Effector memory CD8-positive, alpha-beta T cell (primary cell): ENCODE measurements at regions not wholly inside any gene's neighbourhood (a gene's known extent, or its start where the extent isn't known, plus 50 kb on each side); places are given as distances from the start of the nearest gene placed in this dataset.

Source experiments
- ATAC-seq: fragments of 150-1000 bp; cut with Tn5 transposase; replicated peaks from 2 replicates; pipeline ENCODE4 v1.10.0; 2021; ENCODE audit warnings: mild to moderate bottlenecking, moderate library complexity
- DNase-seq, 3 experiments: peaks; one replicate each; pipeline ENCODE4 v3.0.0; 2021
- H3K27ac Mint-ChIP-seq, 2 donors: one replicate each; pipeline ENCODE4 v1.8.0; 2022; ENCODE audit warnings: mild to moderate bottlenecking in 2 of 2, mixed read lengths in 2 of 2, moderate library complexity in 2 of 2
- H3K27me3 Mint-ChIP-seq, 2 donors: one replicate each; pipeline ENCODE4 v1.8.0; 2022; ENCODE audit warnings: mixed read lengths in 2 of 2
- H3K36me3 Mint-ChIP-seq: one replicate; pipeline ENCODE4 v1.8.0; 2022; ENCODE audit warnings: mild to moderate bottlenecking, moderate library complexity, mixed read lengths; ENCODE audit not compliant: insufficient read depth
- H3K4me1 Mint-ChIP-seq, 2 donors: one replicate each; pipeline ENCODE4 v1.8.0; 2022; ENCODE audit warnings: low read depth in 2 of 2, mixed read lengths in 2 of 2
- H3K4me3 Mint-ChIP-seq, 2 donors: one replicate each; pipeline ENCODE4 v1.8.0; 2022; ENCODE audit warnings: mild to moderate bottlenecking in 2 of 2, mixed read lengths in 2 of 2, moderate library complexity in 2 of 2
- H3K9me3 Mint-ChIP-seq, 2 donors: one replicate each; pipeline ENCODE4 v1.8.0; 2022; ENCODE audit warnings: mixed read lengths in 2 of 2

DNA sequence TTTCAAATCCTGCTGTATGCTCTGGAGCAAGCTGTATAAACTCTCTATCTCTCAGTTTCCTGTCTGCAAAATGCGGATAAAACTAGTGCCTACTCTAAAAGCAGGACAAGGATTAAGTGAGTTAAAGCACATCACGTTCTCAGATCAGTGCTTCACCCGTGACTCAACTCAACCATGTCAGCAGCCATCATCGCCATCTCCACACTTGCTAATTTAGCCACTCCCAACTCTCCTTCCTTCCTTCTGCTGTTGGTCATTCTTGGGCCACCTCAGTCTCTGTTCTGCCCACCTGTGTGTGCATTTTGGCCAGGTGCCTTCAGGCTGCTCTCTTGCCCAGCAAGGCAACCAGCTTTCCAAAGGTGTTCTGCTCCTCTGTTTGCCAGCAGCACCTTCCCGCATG is 260.0 kb upstream of the CDYL start:
- Mint-ChIP-seq H3K4me3 (no peak overlapping the region), H3K27me3 (peaks cover 13 to 15% of the 10 kb centered on the region in 2 donors), H3K27ac (no peak overlapping the region), H3K9me3 (no peaks in the 10 kb centered on the region), H3K4me1 (no peaks in the 10 kb centered on the region), H3K36me3 (no peaks in the 10 kb centered on the region)
- ATAC-seq (no peak), DNase-seq (no peak)

GRCh38 chr6:4513561-4513960 is 262.6 kb upstream of the CDYL start:
- ATAC-seq = no peak
- DNase-seq = no peak
- Mint-ChIP-seq H3K4me1 (no peaks in the 10 kb centered on the region), H3K27ac (no peak overlapping the region), H3K9me3 (no peaks in the 10 kb centered on the region), H3K4me3 (no peak overlapping the region), H3K36me3 (no peaks in the 10 kb centered on the region), H3K27me3 (peaks cover 4 to 32% of the 10 kb centered on the region in 2 donors)

DNA sequence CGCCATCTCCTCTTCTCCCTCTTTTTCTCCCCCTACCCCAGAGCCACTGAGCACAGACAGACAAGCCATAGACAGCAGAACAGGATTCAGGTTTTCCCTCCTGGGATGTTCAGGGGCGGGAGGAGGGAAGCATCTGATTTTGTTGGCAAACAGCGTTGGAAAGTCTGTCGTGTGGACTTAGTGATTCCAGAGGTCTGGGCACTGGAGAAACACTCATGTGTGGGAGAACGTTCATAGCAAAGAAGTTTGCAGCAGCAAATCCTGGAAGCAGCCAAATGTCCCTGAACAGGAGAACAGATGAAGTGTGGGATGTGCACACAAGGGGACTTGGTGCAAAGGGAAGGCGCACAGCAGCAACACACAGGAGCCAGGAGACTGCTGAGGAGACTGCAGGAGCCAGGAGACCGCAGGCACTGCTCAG is 264.1 kb upstream of the CDYL start:
- ATAC-seq = no peak
- Mint-ChIP-seq H3K27ac (no peak overlapping the region), H3K27me3 (peaks cover 7 to 42% of the 10 kb centered on the region in 2 donors), H3K9me3 (no peaks in the 10 kb centered on the region), H3K4me1 (no peaks in the 10 kb centered on the region), H3K4me3 (no peak overlapping the region), H3K36me3 (no peaks in the 10 kb centered on the region)
- no peak for DNase-seq

DNA sequence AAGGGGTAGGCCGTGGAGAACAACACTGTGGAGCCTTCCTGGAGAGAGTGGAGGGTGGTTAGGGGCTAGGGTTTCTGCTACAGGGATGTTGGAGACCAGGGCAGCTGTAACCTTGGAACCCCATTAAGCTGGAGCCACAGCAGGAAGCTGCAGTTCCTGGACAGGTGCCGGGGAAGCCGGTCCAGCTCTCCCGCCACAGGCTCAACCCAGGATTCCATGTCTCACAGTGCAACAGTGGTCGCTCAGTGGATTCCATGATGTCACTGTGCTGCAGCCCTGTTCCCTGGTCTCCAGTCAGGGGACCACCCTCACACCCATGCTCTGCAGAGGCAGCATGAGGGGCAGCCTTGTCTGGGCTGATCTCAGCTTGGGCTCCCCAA is 264.6 kb upstream of the CDYL start:
- H3K36me3 Mint-ChIP-seq = no peaks in the 10 kb centered on the region
- no peak overlapping the region for H3K4me3 Mint-ChIP-seq
- H3K4me1 Mint-ChIP-seq = no peaks in the 10 kb centered on the region
- no peak for DNase-seq
- H3K9me3 Mint-ChIP-seq = no peaks in the 10 kb centered on the region
- ATAC-seq = no peak
- H3K27me3 Mint-ChIP-seq = peaks cover 7 to 46% of the 10 kb centered on the region in 2 donors
- no peak overlapping the region for H3K27ac Mint-ChIP-seq

DNA sequence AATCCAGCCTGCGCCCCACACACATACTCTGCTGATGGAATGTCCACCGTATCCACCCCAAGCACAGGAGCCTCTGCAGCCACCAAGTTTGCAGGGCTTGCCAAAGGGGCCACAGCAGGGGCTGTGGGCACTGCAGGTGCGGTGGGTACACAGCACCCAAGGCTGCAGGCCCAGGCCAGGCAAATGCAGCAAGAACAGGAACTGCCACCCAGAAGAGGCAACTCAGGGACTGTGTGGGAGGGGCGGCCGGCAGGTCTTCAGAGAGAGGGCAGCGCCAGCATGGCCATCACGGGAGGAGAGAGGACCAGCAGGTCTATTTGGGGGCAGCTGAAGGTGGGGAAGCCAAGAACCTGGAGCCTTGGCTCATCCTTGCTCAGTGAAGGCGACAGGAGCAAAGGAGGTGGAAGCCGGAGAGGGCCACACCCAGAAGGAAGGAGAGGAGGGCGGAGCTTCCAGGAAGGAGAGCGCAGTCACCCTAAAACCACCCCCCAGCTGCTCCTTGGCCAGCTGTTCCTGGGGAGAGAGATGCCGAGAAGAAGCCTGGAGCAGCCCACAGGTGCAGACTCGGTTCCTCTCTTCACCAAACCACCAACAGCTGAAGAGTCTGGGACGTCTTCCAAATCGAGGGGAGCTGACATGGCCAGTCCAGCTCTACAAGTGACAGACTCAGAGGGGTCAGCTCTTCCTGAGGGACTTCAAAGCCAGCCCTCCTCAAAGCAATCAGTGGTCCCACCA is 265.1 kb upstream of the CDYL start:
- Mint-ChIP-seq H3K27me3 (peaks cover 7 to 49% of the 10 kb centered on the region in 2 donors), H3K36me3 (no peaks in the 10 kb centered on the region), H3K4me3 (no peak overlapping the region), H3K9me3 (no peaks in the 10 kb centered on the region), H3K4me1 (no peaks in the 10 kb centered on the region), H3K27ac (no peak overlapping the region)
- ATAC-seq = no peak
- no peak for DNase-seq

DNA sequence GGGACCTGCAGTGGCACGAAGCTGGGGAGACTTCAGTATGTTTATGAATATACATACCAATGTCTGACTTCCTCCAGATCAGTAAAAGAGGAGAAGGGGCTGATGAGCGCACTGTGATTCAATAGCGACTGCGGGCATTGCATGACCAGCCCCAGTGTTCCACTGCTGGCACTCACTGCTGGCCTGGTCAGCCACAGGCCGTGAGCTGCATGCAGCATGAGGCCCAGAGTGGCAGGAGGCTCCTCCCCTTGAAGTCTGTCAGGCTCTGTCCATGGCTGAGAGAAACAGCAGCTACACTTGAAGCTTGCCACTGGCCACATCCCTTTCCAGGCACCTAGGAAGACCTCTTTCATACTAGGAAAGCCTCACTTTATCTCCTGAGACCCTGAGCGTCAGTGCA is 265.9 kb upstream of the CDYL start:
- no peak for ATAC-seq
- Mint-ChIP-seq H3K4me1 (no peaks in the 10 kb centered on the region), H3K36me3 (no peaks in the 10 kb centered on the region)

GRCh38 chr6:4509506-4509905 is 266.7 kb upstream of the CDYL start:
- DNase-seq (no peak), ATAC-seq (no peak)
- Mint-ChIP-seq H3K4me3 (no peak overlapping the region), H3K36me3 (no peaks in the 10 kb centered on the region), H3K27ac (no peak overlapping the region), H3K27me3 (peaks cover 12 to 56% of the 10 kb centered on the region in 2 donors), H3K4me1 (no peaks in the 10 kb centered on the region), H3K9me3 (no peaks in the 10 kb centered on the region)

More for the DNA sequence above, 265.9 kb upstream of the CDYL start:
- Mint-ChIP-seq H3K27ac (no peak overlapping the region), H3K9me3 (no peaks in the 10 kb centered on the region), H3K4me3 (no peak overlapping the region), H3K27me3 (peaks cover 10 to 56% of the 10 kb centered on the region in 2 donors)
- DNase-seq = no peak

DNA sequence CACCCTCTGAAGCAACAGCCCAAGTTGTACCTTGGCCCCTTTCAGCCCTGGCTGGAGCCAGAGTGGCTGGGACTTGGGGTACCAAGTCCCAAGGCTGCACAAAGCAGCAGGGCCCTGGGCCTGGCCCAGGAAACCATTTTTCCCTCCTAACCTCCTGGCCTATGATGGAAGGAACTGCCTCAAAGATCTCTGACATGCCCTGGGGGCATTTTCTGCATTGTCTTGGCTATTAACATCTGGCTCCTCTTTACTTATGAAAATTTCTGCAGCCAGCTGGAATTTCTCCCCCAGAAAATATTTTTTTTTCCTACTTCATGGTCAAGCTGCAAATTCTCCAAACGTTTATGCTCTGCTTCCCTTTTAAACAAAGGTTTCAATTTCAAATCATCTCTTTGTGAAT is 269.4 kb upstream of the CDYL start:
- Mint-ChIP-seq H3K4me1 (no peaks in the 10 kb centered on the region), H3K27me3 (peaks cover 31 to 73% of the 10 kb centered on the region in 2 donors), H3K9me3 (no peaks in the 10 kb centered on the region), H3K27ac (no peak overlapping the region), H3K36me3 (no peaks in the 10 kb centered on the region), H3K4me3 (no peak overlapping the region)
- DNase-seq = no peak
- no peak for ATAC-seq

DNA sequence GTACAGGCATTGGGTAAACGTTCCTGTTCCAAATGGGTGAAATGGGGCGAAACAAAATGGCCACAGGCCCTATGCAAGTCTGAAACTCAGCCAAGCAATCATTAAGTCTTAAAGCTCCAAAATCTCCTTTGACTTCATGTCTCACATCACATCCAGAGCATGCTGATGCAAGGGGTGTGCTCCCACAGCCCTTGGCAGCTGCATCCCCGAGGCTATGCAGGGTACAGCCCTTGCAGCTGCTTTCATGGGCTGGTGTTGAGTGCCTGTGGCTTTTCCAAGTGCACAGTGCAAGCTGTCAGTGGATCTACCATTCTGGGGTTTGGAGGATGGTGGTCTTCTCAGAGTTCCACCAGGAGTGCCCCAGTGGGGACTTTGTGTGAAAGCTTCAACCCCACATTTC is 270.0 kb upstream of the CDYL start:
- H3K4me3 Mint-ChIP-seq = no peak overlapping the region
- H3K4me1 Mint-ChIP-seq = no peaks in the 10 kb centered on the region
- peaks cover 31 to 72% of the 10 kb centered on the region in 2 donors for H3K27me3 Mint-ChIP-seq
- H3K36me3 Mint-ChIP-seq = no peaks in the 10 kb centered on the region
- ATAC-seq (no peak), DNase-seq (no peak)
- no peak overlapping the region for H3K27ac Mint-ChIP-seq
- H3K9me3 Mint-ChIP-seq = no peaks in the 10 kb centered on the region

- Mint-ChIP-seq H3K27me3 (peaks cover 31 to 56% of the 10 kb centered on the region in 2 donors), H3K27ac (no peak overlapping the region), H3K9me3 (no peaks in the 10 kb centered on the region), H3K36me3 (no peaks in the 10 kb centered on the region), H3K4me1 (no peaks in the 10 kb centered on the region), H3K4me3 (no peak overlapping the region)
- DNase-seq = no peak
- ATAC-seq = no peak
These were observed 271.5 kb upstream of the CDYL start for GRCh38 chr6:4504700-4505099.

GRCh38 chr6:4503700-4504099 is 272.5 kb upstream of the CDYL start:
- ATAC-seq (no peak), DNase-seq (no peak)
- Mint-ChIP-seq H3K36me3 (no peaks in the 10 kb centered on the region), H3K4me3 (no peak overlapping the region), H3K4me1 (no peaks in the 10 kb centered on the region), H3K27me3 (peaks cover 32 to 52% of the 10 kb centered on the region in 2 donors), H3K27ac (no peak overlapping the region), H3K9me3 (no peaks in the 10 kb centered on the region)

GRCh38 chr6:4496284-4496683 is 279.9 kb upstream of the CDYL start:
- H3K4me3 Mint-ChIP-seq = no peak overlapping the region
- ATAC-seq (no peak), DNase-seq (no peak)
- no peaks in the 10 kb centered on the region for H3K36me3 Mint-ChIP-seq
- H3K27ac Mint-ChIP-seq = no peak overlapping the region
- H3K9me3 Mint-ChIP-seq = no peaks in the 10 kb centered on the region
- peaks cover 7 to 17% of the 10 kb centered on the region in 2 donors for H3K27me3 Mint-ChIP-seq
- no peaks in the 10 kb centered on the region for H3K4me1 Mint-ChIP-seq

- Mint-ChIP-seq H3K4me1 (peaks cover 8 to 10% of the 10 kb centered on the region in 2 donors), H3K9me3 (peaks cover 11 to 15% of the 10 kb centered on the region in 2 donors), H3K27ac (no peak overlapping the region), H3K27me3 (peaks cover 11 to 12% of the 10 kb centered on the region in 2 donors), H3K36me3 (no peaks in the 10 kb centered on the region), H3K4me3 (no peak overlapping the region)
- ATAC-seq (no peak), DNase-seq (no peak)
These were observed 284.5 kb upstream of the CDYL start for GRCh38 chr6:4491501-4492260.

DNA sequence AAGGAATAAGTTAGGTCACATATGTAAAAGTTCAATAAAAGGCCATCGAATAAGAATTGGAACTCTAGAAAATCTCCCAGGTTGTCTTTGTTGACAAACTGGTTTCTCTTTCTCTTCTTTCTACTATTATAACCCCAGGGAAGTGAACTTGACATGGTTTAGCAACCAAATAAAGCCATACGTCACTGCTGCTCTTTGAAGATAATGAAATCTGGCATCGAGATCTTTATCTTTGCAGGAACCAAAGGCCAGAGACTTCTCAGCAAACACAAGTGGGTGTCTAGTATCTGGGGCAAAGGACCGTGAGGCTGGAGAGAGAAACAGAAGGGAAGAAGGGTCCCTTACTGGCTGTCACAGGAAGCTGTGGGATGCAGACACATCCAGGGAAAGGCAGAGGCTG is 286.7 kb upstream of the CDYL start:
- Mint-ChIP-seq H3K9me3 (peaks cover 11 to 15% of the 10 kb centered on the region in 2 donors), H3K36me3 (no peaks in the 10 kb centered on the region), H3K27me3 (peaks cover 11 to 22% of the 10 kb centered on the region in 2 donors), H3K4me3 (peak overlapping the region in 1 of 2 donors; percentile 30), H3K4me1 (peaks cover 8 to 10% of the 10 kb centered on the region in 2 donors), H3K27ac (peak overlapping the region in 1 of 2 donors; percentile 91)
- peak; percentile 88 for ATAC-seq
- no peak for DNase-seq
